Gastrocnemius medialis (tissue), 4 donors: ENCODE measurements at regions not wholly inside any gene's neighbourhood (a gene's known extent, or its start where the extent isn't known, plus 50 kb on each side); places are given as distances from the start of the nearest gene placed in this dataset.

ENCODE experiments used
- POLR2A ChIP-seq, 2 donors: fragments of 450-650 bp; IDR thresholded peaks; one replicate each; pipeline ENCODE4 v1.6.1; 2017; ENCODE audit warnings: antibody characterized with exemption in 2 of 2, mild to moderate bottlenecking in 2 of 2, moderate library complexity in 2 of 2
- TF ChIP-seq, protein P1 (sequence below), 5 experiments: fragments of 450-650 bp in 3 of 5; fragments of 200-600 bp in 2 of 5; sonication (generic) in 2 of 5; IDR thresholded peaks in 4 of 5; conservative IDR thresholded peaks in 1 of 5; 1 replicate in 4 of 5; 2 replicates in 1 of 5; pipeline ENCODE4 v1.5.1; 2016 to 2019; ENCODE audit warnings: antibody characterized with exemption in 5 of 5, mild to moderate bottlenecking in 3 of 5, moderate library complexity in 3 of 5

DNA sequence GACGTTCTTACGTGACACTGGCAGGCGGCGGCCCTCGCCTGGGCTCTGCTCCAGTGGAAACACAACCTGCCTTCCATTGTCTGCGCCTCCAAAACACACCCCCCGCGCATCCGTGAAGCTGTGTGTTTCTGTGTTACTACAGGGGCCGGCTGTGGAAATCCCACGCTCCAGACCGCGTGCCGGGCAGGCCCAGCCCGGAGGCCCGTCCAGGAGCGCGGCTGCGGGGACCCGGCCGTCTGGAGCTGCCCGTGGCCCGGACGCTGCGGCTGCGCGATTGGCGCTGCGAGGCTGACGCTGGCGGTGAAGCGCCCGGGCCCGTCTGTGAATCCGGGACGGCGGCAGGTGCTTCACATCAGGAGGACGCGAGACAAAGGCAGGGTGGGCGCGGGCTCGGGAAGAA is 670.3 kb upstream of the SALL3 start:
- TF ChIP-seq, protein P1, sequence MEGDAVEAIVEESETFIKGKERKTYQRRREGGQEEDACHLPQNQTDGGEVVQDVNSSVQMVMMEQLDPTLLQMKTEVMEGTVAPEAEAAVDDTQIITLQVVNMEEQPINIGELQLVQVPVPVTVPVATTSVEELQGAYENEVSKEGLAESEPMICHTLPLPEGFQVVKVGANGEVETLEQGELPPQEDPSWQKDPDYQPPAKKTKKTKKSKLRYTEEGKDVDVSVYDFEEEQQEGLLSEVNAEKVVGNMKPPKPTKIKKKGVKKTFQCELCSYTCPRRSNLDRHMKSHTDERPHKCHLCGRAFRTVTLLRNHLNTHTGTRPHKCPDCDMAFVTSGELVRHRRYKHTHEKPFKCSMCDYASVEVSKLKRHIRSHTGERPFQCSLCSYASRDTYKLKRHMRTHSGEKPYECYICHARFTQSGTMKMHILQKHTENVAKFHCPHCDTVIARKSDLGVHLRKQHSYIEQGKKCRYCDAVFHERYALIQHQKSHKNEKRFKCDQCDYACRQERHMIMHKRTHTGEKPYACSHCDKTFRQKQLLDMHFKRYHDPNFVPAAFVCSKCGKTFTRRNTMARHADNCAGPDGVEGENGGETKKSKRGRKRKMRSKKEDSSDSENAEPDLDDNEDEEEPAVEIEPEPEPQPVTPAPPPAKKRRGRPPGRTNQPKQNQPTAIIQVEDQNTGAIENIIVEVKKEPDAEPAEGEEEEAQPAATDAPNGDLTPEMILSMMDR (IDR thresholded peaks at IDR 0.05 in 4 of 5, conservative IDR thresholded peaks at IDR 0.05 in 1 of 5) = no peak
- TF ChIP-seq POLR2A (IDR thresholded peaks at IDR 0.05) = no peak
